Natural killer cell (primary cell): ENCODE measurements at regions not wholly inside any gene's neighbourhood (a gene's known extent, or its start where the extent isn't known, plus 50 kb on each side); places are given as distances from the start of the nearest gene placed in this dataset.
"Not testable (repeated sequence)": the region's sequence is repeated elsewhere in the genome, so short reads cannot be mapped to it uniquely, and the experiment has no call there.

Experiments
- ATAC-seq, 3 donors: fragments of 150-1000 bp in 2 of 3; fragments of 200-7000 bp in 1 of 3; cut with Tn5 transposase; 1 replicate in 1 of 3; 2 replicates in 2 of 3; pipeline ENCODE4 v1.10.0; 2021; ENCODE audit warnings: mild to moderate bottlenecking in 2 of 3, moderate library complexity in 2 of 3
- DNase-seq, 2 donors: peaks; one replicate each; pipeline versions ENCODE4 v3.0.0 to v3.0.0-alpha.2; 2013 to 2021; ENCODE audit warnings: mixed read lengths in 1 of 2
- H3K27ac ChIP-seq: one replicate; pipeline ENCODE4 v1.5.1; 2013; ENCODE audit warnings: mild to moderate bottlenecking, low read length
- H3K27me3 ChIP-seq: one replicate; pipeline ENCODE4 v1.6.1; 2013; ENCODE audit warnings: low read length; ENCODE audit not compliant: control insufficient read depth, insufficient read depth
- H3K36me3 ChIP-seq: one replicate; pipeline ENCODE4 v1.6.1; 2013; ENCODE audit warnings: low read length; ENCODE audit not compliant: control insufficient read depth, insufficient read depth
- H3K4me1 ChIP-seq: one replicate; pipeline ENCODE4 v1.6.1; 2013; ENCODE audit warnings: low read length; ENCODE audit not compliant: control insufficient read depth, insufficient read depth
- H3K4me3 ChIP-seq: one replicate; pipeline ENCODE4 v1.5.1; 2013; ENCODE audit warnings: low read length
- H3K9me3 ChIP-seq: one replicate; pipeline ENCODE4 v1.6.1; 2013; ENCODE audit warnings: low read length; ENCODE audit not compliant: control insufficient read depth, insufficient read depth
- H3K27ac Mint-ChIP-seq, 2 donors: one replicate each; pipeline ENCODE4 v1.8.0; 2022; ENCODE audit warnings: mild to moderate bottlenecking in 2 of 2, mixed read lengths in 2 of 2, moderate library complexity in 1 of 2
- H3K27me3 Mint-ChIP-seq, 2 donors: one replicate each; pipeline ENCODE4 v1.8.0; 2022; ENCODE audit warnings: low read depth in 2 of 2, mixed read lengths in 2 of 2
- H3K36me3 Mint-ChIP-seq: one replicate; pipeline ENCODE4 v1.8.0; 2022; ENCODE audit warnings: mixed read lengths
- H3K4me1 Mint-ChIP-seq, 2 donors: one replicate each; pipeline ENCODE4 v1.8.0; 2022; ENCODE audit warnings: mixed read lengths in 2 of 2
- H3K4me3 Mint-ChIP-seq: one replicate; pipeline ENCODE4 v1.8.0; 2022; ENCODE audit warnings: mild to moderate bottlenecking, moderate library complexity, mixed read lengths
- H3K9me3 Mint-ChIP-seq, 2 donors: one replicate each; pipeline ENCODE4 v1.8.0; 2022; ENCODE audit warnings: mixed read lengths in 2 of 2
- WGBS: methylation state at CpG from one replicate; pipeline ENCODE4 v1.1.7; 2013; ENCODE audit warnings: missing lambda C conversion rate; ENCODE audit not compliant: insufficient coverage; 5-methylcytosine and 5-hydroxymethylcytosine counted together
- intact Hi-C: fragments of 100-400 bp; cut with micrococcal nuclease; formaldehyde crosslinking; loops from one replicate; pipeline ENCODE4 v1.14.2; 2022
- TF ChIP-seq, protein P1 (sequence below): fragments of 200-600 bp; IDR thresholded peaks from one replicate; pipeline ENCODE4 v1.8.0; 2022; ENCODE audit warnings: antibody characterized with exemption

GRCh38 chr11:134856056-134856971, 444.3 kb upstream of the B3GAT1 start:
- Histone ChIP-seq H3K4me3 (no peak overlapping the region), H3K4me1 (no peaks in the 10 kb centered on the region), H3K27ac (no peak overlapping the region), H3K9me3 (no peaks in the 10 kb centered on the region), H3K27me3 (no peaks in the 10 kb centered on the region), H3K36me3 (no peaks in the 10 kb centered on the region)
- no peaks in the 10 kb centered on the region for H3K36me3 Mint-ChIP-seq
- H3K27ac Mint-ChIP-seq: no peak overlapping the region
- 69% methylated on average over 13 of the region's 14 CpGs for WGBS
- no peak for DNase-seq
- no peaks in the 10 kb centered on the region for H3K4me1 Mint-ChIP-seq
- TF ChIP-seq, protein P1, sequence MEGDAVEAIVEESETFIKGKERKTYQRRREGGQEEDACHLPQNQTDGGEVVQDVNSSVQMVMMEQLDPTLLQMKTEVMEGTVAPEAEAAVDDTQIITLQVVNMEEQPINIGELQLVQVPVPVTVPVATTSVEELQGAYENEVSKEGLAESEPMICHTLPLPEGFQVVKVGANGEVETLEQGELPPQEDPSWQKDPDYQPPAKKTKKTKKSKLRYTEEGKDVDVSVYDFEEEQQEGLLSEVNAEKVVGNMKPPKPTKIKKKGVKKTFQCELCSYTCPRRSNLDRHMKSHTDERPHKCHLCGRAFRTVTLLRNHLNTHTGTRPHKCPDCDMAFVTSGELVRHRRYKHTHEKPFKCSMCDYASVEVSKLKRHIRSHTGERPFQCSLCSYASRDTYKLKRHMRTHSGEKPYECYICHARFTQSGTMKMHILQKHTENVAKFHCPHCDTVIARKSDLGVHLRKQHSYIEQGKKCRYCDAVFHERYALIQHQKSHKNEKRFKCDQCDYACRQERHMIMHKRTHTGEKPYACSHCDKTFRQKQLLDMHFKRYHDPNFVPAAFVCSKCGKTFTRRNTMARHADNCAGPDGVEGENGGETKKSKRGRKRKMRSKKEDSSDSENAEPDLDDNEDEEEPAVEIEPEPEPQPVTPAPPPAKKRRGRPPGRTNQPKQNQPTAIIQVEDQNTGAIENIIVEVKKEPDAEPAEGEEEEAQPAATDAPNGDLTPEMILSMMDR: no peak
- intact Hi-C loops: no loop called here
- H3K9me3 Mint-ChIP-seq: no peaks in the 10 kb centered on the region
- peaks cover 21 to 47% of the 10 kb centered on the region in 2 donors for H3K27me3 Mint-ChIP-seq
- no peak for ATAC-seq
- H3K4me3 Mint-ChIP-seq: no peak overlapping the region

DNA sequence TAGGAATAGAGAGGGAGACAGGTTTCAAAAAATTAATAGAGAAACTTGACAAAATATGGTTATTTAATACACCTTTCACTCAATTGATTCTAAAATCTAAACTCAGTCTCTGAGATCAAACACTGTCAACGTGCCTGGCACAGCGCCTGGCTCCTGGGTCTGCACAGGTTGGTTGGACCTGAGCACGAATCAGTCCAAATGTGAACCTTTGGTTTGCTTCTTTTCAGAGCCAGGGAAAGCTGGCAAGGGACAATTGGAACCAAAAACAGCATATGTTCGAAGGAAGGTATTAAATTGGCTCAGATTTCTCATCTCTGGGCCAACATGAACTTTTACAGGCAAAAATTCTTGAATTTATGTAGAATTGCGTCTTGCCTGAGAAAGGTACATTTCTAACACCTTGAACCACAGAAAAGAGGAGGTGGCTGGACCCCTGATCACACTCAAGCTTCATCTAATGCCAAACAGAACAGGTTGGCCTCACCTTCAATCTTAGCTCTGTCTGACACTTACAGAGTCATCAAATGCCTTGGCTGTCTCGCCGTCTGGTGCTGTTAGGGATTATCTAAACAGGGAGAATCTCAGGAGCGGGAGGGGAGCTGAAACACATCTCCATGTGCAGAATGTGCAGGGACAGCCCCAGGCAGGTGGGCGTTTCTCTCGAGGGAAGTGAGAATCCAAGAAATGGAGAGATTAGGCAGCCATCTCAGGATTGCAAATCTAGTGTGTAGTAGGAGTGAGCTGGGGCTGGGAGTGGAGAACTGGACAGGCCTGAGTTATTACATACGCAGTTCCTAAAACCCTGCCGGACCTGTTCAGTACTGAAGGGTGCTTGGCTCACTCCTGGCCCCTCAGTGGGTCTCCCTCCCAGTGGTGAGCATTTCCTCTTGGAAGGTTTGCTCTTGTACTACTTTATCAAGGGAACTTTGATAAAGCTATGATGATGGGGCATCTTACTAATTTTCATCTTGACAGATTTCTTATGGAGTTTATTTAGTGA, 442.2 kb upstream of the B3GAT1 start:
- no peak overlapping the region for H3K4me3 ChIP-seq
- ATAC-seq (no peak), DNase-seq (no peak)
- H3K4me3 Mint-ChIP-seq: no peak overlapping the region
- H3K27me3 Mint-ChIP-seq: peaks cover 15 to 35% of the 10 kb centered on the region in 2 donors
- no peaks in the 10 kb centered on the region for H3K36me3 Mint-ChIP-seq
- WGBS: 72% methylated on average over 12 of the region's 12 CpGs
- TF ChIP-seq, protein P1: no peak
- H3K4me1 ChIP-seq: no peaks in the 10 kb centered on the region
- H3K9me3 Mint-ChIP-seq: no peaks in the 10 kb centered on the region
- no peak overlapping the region for H3K27ac ChIP-seq
- H3K9me3 ChIP-seq: no peaks in the 10 kb centered on the region
- intact Hi-C loops: no loop called here
- H3K27me3 ChIP-seq: no peaks in the 10 kb centered on the region
- no peaks in the 10 kb centered on the region for H3K4me1 Mint-ChIP-seq
- H3K36me3 ChIP-seq: no peaks in the 10 kb centered on the region
- no peak overlapping the region for H3K27ac Mint-ChIP-seq

GRCh38 chr11:134851503-134852224, 439.6 kb upstream of the B3GAT1 start:
- H3K9me3 ChIP-seq, ATAC-seq, H3K27ac ChIP-seq, H3K4me1 Mint-ChIP-seq, H3K27ac Mint-ChIP-seq, H3K9me3 Mint-ChIP-seq, H3K4me3 ChIP-seq, DNase-seq, H3K36me3 Mint-ChIP-seq, intact Hi-C loops, H3K4me3 Mint-ChIP-seq, H3K27me3 ChIP-seq, H3K4me1 ChIP-seq, H3K36me3 ChIP-seq: not testable (repeated sequence)
- WGBS: 92% methylated on average over 15 of the region's 22 CpGs
- H3K27me3 Mint-ChIP-seq: peaks cover 13 to 35% of the 10 kb centered on the region in 2 donors
